ENCODE measurements at regions not wholly inside any gene's neighbourhood (a gene's known extent, or its start where the extent isn't known, plus 50 kb on each side); places are given as distances from the start of the nearest gene placed in this dataset.
A peak's percentile ranks its signal among the peaks of the same experiment; 100 is the strongest.

DNA sequence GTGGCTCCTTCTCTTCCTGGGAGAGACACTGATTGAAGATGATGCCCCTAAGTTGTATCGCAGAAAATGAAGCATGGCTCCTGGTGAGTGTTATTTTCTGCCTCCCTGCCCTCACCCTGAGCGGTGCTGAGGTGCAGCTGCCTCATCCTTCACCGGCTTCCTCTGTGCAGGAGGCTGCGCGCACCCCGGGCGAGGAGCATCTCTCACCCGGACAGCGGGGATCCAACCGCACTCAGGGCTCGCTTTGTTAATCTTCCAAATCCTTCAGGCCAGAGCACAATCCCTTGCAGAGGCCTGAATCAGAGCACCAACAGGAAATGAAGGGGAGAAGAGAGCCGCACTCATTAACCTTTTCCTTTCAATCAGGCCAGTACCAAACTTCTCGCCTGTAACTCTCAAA lies 910.3 kb downstream of the CCSER2 start:
- no peak for DNase-seq

DNA sequence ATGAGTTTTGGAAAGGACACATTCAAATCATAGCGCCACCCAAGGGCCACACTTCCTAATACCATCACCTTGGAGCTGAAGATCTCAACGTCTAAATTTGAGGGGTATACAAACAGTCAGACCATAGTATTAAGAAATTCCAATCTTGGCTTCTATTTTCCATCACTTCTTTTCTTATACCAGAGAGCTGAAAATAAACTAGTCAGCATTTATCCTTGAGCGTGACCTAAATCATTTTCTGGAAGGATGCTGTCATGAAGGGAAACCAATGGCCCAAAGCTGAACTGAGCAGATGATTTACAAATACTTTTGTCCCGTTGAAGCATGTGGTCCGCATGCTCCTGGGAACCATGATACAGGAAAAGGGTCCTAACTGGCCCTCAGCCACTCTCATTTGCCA lies 921.9 kb downstream of the CCSER2 start:
- DNase-seq, result no peak

DNA sequence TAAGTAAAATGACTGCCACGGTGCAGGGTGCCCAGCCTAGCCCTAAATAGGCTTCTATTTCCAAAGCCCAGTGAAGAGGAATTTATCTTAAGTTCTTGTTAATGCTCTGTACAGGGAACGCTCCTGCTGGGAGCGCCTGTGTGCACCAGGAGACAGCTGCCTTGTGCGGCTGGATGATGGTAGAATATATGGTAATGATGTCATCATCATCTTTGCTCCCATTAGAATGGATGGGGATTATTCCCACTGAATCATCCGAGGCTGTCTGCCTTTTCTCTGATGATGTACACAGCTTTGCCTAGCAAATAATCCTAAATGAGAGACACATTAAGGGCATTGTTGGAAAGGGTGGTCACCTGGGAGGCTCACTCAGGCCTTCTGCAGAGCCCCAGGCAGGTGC lies 928.1 kb downstream of the CCSER2 start:
- no peak for DNase-seq

DNA sequence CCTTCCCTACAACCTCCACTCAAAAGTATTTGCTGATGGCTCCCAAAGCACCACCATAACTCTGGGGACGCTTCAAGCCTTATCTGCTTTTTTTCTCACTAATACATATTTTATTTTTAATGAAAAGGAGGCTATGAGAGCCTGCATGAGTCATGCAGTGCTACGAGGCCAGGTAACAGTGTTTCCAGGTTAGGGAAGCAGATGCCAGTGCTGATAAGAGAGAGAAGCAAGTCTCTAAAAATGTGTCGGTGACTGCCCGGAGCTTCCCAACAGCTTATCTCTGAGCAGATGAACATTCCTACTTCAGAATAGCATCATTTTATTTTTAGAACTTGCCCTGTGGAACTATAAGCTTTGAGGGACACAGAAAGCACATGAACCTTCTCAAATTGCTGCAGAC lies 931.5 kb downstream of the CCSER2 start:
- DNase-seq, result no peak

DNA sequence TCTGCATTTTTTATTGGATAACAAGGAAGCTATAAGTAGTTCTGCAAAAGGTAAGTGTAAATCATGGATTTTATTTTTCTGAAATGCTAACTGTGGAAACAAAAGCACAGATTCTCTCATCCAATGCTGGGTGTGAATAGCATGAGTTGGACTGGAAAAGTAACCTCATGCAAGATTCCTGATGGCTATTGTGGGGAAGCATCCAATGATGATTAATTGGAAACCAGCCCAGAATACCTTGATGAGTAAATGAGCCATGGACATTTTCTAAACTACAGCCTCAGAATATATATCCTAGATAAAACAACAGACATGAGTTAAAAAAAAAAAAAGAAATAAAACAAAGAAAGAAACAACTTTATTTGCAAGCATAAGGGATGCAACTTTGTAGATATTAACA lies 934.6 kb downstream of the CCSER2 start:
- DNase-seq, result no peak

DNA sequence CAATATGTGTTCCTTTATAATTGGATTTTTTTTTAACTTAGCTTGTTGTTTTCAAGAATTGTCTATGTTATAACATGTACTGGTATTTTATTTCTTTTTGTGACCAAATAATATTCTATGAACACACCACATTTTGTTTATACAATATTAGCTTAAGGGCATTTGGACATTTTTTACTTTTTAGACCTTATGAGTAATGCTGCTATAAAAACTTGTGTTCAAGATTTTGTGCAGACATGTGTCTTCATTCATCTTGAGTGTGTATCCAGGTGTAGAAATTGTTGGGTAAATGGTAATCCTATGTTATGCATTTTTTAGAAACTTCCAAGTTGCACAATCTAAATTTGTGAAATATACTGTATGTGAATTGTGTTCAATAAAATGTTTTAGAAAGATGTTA lies 936.7 kb downstream of the CCSER2 start:
- DNase-seq, result no peak

DNA sequence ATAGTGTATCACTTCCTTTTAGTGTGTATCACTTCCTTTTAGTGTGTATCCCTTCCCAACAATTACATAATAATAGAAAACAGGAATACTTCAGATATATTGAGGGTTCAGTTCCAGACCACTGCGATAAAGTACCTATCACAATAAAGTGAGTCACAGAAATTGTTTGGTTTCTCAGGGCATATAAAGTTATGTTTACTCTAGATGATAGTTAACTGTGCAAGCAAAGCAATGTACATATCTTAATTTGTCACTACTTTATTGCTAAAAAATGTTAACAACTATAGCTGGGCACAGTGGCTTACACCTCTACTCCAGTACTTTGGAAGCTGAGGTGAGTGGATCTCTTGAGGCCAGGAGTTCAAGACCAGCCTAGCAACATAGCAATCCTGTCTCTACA lies 938.4 kb downstream of the CCSER2 start:
- no peak for DNase-seq

DNA sequence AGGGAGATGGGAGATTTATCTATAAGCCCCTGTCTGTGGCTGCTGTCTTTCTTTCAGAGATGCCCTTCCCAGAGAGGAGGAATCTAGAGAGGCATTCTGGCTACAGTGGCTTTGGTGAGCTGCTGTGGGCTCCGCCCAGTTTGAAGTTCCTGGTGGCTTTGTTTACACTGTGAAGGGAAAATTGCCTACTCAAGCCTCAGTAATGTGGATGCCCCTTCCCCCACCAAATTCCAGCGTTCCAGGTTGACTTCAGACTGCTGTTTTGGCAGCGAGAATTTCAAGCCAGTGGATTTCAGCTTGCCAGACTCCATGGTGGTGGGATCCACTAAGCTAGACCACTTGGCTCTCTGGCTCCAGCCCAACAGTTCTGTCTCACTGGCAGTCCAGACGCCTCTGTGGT lies 951.6 kb downstream of the CCSER2 start:
- DNase-seq, result peak; percentile 94

DNA sequence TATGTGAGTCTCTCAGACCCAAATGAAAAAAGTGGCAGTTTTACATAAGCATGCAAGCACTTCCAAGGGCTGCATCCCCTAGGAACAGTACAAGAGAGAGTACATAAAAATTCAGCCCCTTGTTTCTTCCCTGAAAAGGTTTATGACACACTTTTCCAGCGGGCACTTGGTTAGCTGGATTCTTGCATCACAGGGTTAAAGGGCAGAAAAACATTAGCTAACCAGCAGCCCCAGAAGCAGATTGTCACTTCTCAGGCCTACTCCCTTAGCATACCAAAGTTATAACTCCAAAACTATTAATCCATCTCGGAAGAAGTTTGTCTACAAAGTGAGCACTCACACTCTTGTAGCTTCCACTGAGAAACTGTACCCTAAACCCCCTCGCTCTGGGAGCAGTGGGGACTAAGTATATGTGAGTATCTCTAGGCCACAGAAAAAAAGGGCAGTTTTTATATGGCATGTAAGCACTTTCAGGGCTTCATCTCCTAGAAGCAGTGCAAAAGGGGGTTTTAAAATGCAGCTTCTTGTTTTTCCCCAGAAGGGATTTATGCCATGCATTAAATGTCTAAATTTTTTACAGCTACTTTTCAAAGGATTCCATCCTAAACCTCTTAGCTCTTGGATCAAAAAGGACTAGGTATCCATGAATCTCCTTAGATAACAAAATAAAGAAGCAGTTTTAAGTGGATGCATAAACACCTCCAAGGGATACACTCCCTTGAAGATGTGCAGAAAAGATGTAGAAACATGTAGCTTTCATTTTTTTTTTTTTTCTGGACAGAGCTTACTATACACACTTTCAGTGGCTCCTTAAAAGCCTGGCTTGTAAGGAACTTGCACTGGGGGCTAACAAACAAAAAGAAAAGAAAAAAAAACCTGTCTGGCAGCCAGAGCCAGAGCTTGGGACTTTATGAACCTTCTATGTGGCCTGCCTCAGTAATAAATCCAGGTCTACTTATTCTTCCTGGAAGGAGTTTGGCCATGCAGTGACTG lies 956.7 kb downstream of the CCSER2 start:
- no peak for DNase-seq

DNA sequence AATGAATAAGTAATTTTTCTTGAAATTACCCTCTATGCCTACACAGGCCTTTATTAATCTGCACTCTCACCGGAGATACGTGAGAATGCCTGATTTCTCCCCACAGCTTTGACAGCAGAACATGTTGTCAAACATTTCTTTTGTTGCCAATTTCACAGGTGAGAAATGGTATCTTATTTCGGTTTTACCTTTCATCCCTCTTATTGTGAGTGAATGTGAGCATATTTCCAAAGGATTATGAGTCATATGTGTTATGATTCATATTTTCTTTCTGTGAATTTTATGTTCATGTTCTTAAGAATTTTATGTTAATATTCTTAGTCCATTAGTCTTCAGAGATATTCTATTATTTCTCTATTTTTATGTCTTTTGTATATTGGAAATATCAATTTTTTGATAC lies 965.1 kb downstream of the CCSER2 start:
- no peak for DNase-seq

DNA sequence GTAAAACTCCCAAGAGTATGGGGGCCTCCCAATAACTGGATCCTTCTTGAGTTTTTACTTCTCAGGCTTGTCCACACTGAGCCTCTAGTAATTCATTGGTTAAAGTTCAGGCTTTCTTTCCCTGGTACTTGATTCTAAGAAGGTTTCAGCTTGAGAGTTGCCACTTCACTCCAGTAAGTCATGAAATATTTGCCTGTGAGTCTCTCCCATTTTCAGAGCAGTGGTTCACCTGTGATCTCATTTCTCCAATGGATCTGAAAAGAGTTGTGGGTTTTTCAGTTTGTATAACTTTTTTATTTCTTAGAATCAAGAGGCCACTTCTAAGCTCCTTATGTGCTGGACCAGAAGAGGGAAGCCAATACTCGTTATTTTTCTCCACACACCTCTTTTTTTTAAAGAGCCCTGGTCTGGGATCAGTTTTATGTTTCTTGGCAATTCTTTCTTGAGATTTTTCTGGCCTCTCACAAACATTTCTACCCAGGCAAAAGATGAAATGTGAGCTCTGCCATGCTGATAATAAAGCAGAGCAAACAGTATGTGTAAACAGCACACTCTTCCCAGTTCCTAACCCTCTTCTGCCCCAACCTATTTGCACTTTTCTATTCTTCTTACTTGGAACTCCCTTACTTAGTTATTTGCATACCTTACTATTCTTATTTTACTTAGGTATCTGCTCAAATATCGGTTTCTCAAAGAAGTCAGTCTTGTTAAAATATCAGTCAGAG lies 983.4 kb downstream of the CCSER2 start:
- DNase-seq, result no peak

DNA sequence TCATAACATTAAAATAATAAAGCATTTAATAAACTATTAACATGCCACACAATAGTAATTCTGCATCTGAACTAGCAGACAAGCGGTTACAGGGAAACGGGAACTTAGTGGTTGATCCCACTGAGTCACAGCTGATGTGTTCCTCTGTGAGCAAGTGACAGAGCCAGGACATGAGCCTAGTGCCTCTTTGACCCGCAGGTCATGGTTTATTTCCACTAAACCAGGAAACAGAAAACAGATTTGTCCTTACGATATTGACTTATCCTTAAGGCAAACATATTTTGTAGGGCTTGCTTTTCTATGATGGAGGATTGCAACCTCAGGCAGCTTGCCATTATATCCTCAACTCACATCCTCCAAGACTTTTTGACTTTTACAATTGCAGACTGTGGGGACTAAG lies 987.3 kb downstream of the CCSER2 start:
- no peak for DNase-seq

DNA sequence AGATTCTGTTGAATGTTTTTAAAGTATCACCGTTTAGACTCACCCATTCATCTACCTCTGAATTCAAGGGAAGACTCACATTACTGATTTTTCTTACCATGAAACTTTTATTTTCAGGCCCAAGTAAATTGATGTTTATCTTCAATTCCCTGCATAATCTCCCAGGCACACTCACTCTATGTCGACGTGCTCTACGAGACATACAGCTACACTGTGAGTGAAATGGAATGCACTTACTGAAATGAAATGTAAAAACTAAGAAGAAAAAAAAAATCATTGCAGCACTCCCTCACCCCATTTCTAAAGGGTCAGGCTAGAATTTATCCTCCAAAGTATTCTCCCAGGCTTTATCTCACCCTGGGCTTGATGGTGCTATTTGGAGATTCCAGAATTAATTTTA lies 987.9 kb downstream of the CCSER2 start:
- DNase-seq, result no peak

DNA sequence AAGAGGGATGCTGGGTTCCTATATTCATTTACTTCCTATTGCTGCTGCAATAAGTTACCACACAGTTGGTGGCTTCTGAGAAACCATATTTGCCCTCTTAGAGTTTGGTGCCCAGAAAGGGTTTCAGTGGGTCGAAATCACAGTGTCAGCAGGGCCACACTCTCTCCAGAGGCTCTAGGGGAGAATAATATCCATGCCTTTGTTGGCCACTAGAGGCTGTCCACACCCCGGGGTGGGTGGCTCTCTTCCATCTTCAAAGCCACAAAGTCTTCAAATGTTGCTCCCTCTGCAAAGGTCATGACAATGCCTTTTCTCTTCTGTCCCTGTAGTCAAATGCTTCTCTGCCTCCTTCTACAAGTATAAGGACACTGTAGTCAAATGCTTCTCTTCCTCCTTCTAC lies 989.4 kb downstream of the CCSER2 start:
- DNase-seq, result no peak

DNA sequence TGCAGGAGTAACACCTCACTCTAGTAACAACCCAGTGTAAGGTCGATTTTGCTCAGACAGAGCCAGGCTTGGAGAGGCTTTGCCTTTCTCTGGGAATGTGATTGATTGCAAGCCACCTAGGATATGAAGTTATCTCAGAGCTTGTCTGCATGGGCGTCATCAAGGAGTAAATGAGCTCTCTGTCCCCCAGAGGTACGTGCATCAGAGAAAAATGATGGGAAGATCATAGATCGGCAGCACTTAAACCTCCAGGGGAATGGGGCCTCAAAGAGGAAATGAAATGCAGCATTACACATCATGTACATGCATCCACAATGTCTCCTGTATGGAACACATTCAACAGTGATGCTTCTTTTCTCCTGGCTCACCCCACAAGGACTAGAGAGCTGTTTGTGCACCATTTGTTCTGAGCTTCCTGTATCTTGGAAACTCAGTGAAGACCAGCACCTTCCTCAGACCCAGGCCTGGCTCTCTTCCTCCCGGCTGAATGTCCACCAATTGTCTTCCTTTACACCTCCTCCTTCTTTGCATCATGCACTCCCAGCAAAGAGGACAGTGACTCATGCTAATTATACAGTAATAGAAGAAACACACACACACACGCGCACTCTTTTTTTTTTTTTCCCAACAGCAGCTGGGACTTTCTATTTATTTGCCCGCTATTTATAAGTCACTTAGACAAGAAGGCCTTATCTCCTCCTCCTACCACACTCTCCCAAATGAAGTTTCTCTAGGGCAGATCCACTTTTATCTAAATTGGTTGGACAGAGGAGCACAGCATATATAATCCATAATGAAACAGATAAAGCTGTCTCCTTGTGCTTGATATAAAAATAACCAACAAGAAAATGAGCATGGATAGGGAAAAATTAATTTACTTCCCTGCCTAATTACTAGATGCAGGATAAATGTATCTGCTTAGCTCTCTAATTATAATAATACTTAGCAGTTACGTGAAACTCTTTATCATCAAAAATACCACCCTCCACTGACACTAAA lies 990.7 kb downstream of the CCSER2 start:
- peak; percentile 69 for DNase-seq

DNA sequence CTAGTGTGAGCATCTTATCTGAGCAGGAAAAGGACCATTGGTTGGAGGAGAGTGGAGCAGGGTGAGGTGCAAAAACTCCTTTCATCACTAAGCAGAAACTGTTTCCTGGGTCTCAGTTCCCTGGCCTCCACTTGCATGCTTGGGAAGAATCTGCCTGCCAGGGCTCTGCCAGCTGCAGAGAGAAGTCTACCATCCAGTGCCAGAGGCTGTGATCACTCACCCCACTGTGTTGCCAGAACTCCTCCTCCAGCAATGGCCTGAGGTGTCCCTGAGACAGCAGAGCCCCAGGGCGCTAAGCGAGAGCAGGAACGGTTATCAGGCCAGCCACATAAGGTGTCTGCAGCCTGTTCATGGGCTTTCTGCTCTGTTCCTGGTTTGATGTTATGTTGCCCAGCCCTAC lies 991.4 kb downstream of the CCSER2 start:
- DNase-seq, result no peak

DNA sequence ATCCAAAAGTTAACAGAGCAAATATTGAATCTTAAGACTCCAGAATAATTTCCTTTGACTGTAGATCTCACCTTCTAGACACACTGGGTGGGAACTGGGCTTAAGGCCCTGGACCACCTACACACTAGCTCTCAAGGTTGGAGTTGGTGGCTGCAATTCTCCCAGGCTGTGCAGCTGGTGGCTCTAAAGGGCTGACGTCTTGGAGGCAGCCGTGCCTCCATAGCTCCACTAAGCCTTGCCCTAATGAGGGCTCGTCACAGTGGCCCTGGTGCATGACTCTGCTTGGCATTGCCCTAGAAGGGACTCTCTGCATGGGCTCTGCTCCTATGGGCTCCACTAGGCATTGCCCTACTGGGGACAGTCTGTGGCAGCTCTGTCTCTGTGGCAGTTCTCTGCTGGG lies 1005.2 kb downstream of the CCSER2 start:
- DNase-seq, result no peak

DNA sequence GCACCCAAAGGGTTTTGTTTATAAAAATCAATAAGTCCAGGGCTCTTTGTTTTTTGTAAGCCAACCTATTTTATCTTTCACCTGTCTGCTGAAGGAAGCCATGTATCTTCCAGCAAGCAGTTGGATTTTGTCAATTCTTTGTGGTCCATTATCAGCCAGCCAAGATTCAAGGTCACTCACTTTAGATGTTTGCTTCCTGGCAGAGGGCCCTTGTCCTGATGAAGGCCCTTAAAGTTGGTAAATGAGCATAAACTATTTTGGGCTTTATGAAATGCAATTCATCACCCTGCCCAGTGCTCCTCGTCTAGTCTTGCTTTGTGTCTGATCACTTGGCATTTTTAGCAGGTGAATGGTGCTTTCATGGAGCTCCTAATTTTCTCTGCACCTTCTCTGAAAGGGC lies 1004.2 kb downstream of the GRID1 start:
- no peak for DNase-seq

DNA sequence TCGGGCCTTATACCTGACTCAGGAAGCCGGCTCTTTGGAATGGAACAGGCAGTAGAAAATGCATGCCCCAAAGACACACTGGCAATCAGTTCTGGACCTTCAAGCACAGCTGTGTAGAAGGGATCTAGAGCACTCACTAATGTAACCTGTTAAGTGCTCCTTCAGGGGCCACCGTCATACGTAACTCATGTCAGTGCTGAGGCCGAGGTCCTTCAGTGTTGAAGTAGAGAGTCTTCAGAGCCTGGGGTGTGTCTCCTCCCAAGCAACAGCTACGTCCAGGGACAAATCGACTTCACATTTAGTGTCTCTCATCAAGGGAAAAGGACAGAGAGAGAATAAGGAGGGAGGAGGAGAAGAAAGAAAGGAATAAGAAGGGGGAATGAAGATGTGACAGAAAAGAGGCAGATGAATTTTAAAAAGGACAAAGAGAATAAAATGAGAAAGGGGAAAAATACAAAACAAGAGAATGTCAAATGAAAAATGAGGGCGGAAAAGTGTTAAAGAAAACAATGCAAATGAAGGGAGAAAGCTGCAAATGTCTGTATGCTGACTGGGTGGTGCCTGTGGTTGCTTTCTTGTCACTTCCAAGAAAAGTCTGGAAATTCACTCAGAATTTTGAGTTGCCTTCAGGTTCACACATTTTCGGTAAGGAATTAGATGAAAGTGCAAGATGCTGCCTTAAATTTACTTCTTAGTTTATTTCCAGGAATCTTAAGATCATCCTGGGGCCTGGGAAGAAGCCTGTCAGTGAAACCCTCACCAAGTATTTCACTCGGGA lies 989.4 kb downstream of the GRID1 start:
- DNase-seq, result no peak

DNA sequence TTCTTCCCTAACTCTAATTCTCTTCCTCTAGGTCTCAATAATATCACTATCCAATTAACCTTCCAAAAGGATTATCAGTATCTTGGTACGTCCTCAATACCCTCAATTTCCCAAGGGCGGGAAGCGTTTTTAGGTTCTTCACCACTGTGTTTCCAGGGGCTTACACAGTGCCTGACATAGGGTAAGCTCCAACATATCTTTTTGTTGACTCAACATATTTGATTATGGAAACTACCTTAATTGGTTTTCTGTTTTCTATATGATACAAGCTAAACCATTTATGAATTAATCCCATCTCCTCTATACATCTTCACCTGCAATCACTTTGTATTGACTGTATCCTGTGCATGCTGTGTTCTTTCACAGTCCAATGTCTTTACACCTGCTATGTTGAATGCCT lies 987.3 kb downstream of the GRID1 start:
- DNase-seq, result no peak

DNA sequence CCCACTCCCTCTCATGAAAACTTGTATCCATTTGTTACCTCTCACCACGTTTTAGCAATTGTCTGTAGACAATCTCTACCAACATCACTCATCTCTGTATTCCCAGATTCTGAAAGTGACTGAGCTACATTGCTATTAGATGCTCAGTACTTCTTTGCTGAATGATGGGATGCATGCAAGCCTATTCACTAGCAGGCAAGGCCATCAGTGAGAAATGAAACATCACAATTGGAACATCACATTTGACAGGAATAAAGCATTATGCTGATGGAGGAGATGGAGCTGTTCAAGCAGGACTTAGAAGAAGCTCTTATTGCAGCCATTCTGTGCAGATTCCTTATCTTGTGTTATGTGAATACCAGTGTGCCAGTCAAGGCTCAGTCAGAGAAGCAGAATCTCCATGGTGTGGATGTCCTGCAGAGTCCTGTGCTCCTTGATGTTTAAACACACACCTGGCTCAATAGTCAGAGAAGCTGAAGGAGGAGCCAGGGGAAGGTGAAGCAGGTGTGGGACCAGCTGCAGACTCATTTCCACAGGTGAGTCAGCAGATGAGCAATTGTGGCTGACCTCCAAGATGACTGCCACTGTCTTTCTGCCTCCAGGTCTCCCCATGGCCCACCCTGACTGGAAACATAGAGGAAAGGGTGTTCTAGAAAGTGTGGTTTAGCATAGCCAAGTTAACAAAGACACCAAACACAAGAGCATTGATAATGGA lies 965.5 kb downstream of the GRID1 start:
- no peak for DNase-seq

DNA sequence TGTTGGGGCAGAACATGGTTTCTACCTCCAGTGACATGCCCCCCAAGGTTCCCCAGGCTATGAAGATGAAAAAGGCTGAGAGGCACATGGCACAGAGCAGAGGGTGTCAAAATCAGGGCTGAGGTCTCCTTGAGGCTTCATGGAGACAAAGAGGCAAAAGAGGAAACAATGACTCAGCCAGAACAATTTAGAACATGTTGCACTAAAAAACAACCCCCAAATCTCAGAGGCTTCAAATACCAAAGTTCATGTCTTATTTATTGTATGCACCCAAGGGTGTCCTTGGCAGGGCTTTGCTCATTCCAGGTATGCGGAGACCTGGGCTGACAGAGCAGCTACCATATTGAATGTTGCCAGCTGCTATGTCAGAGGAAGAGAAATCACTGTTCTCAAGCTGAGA lies 964.1 kb downstream of the GRID1 start:
- DNase-seq, result no peak
